ENCODE measurements at regions not wholly inside any gene's neighbourhood (a gene's known extent, or its start where the extent isn't known, plus 50 kb on each side); places are given as distances from the start of the nearest gene placed in this dataset.

GRCh38 chr9:96087669-96088299 is 212.3 kb downstream of the ERCC6L2 start:
- TF ChIP-seq CTCF (conservative IDR thresholded peaks at IDR 0.05; ENCODE audit: low read length) (no peak), EZH2phosphoT487 (IDR thresholded peaks at IDR 0.05; ENCODE audit: borderline replicate concordance) (no peak)

Measured in Loucy (cell line).